Gastroesophageal sphincter (tissue), 4 donors: ENCODE measurements at regions not wholly inside any gene's neighbourhood (a gene's known extent, or its start where the extent isn't known, plus 50 kb on each side); places are given as distances from the start of the nearest gene placed in this dataset.

Experiments
- ATAC-seq: fragments of 150-250 bp; one replicate; pipeline ENCODE4 v1.9.1; 2016; ENCODE audit warnings: mild to moderate bottlenecking, moderate library complexity
- H3K27ac ChIP-seq, 4 donors: fragments of 200-600 bp; sonication (generic) in 3 of 4; 1 replicate in 3 of 4; 2 replicates in 1 of 4; pipeline ENCODE4 v1.5.1; 2016 to 2019
- H3K27me3 ChIP-seq: fragments of 200-600 bp; sonication (generic); one replicate; pipeline ENCODE4 v1.5.1; 2019
- H3K36me3 ChIP-seq, 2 donors: fragments of 200-600 bp; sonication (generic); one replicate each; pipeline ENCODE4 v1.5.1; 2019; ENCODE audit warnings: control low read depth in 1 of 2
- H3K4me1 ChIP-seq, 3 donors: fragments of 200-600 bp; sonication (generic); 1 replicate in 2 of 3; 2 replicates in 1 of 3; pipeline ENCODE4 v1.5.1; 2016 to 2019; ENCODE audit warnings: control low read depth in 2 of 3
- H3K4me3 ChIP-seq, 2 donors: fragments of 200-600 bp; sonication (generic); one replicate each; pipeline ENCODE4 v1.5.1; 2019; ENCODE audit warnings: mild to moderate bottlenecking in 1 of 2, moderate library complexity in 1 of 2
- H3K9me3 ChIP-seq, 3 donors: fragments of 200-600 bp; sonication (generic); one replicate each; pipeline ENCODE4 v1.5.1; 2017 to 2019; ENCODE audit warnings: control low read depth in 2 of 3
- CTCF ChIP-seq, 4 experiments: fragments of 200-600 bp in 2 of 4; fragments of 450-650 bp in 2 of 4; sonication (generic) in 1 of 4; IDR thresholded peaks; one replicate each; pipeline ENCODE4 v1.5.1; 2017 to 2019; ENCODE audit warnings: antibody characterized with exemption in 4 of 4, mild to moderate bottlenecking in 2 of 4, moderate library complexity in 2 of 4
- EP300 ChIP-seq: sonication (generic); formaldehyde crosslinking; IDR thresholded peaks from one replicate; pipeline ENCODE4 v1.6.1; 2017; ENCODE audit warnings: antibody characterized with exemption, mild to moderate bottlenecking
- POLR2A ChIP-seq, 2 donors: fragments of 450-650 bp; IDR thresholded peaks; one replicate each; pipeline ENCODE4 v1.6.1; 2017; ENCODE audit warnings: antibody characterized with exemption in 2 of 2, mild to moderate bottlenecking in 2 of 2, moderate library complexity in 1 of 2
- POLR2AphosphoS5 ChIP-seq: sonication (generic); formaldehyde crosslinking; IDR thresholded peaks from one replicate; pipeline ENCODE4 v1.6.1; 2017; ENCODE audit warnings: antibody characterized with exemption
- WGBS, 2 donors: methylation state at CpG; one replicate each; pipeline ENCODE4 v1.1.5; 2018; ENCODE audit warnings: low coverage in 1 of 2; 5-methylcytosine and 5-hydroxymethylcytosine counted together

GRCh38 chr17:27944546-27945332 is 51.6 kb upstream of the LYRM9 start:
- no peak for ATAC-seq
- no peaks in the 10 kb centered on the region for H3K9me3 ChIP-seq
- 69 to 78% methylated on average over 3 to 7 of the region's 8 CpGs for WGBS, 2 donors
- no peak overlapping the region for H3K4me3 ChIP-seq
- H3K4me1 ChIP-seq: no peaks in the 10 kb centered on the region
- TF ChIP-seq EP300 (no peak), CTCF (IDR thresholded peaks at IDR 0.05) (no peak), POLR2A (IDR thresholded peaks at IDR 0.05) (no peak), POLR2AphosphoS5 (no peak)
- H3K36me3 ChIP-seq: no peaks in the 10 kb centered on the region
- H3K27ac ChIP-seq: no peak overlapping the region
- H3K27me3 ChIP-seq: peaks cover 7% of the 10 kb centered on the region

GRCh38 chr17:27945333-27945616 is 52.1 kb upstream of the LYRM9 start:
- Histone ChIP-seq H3K9me3 (no peaks in the 10 kb centered on the region), H3K4me3 (no peak overlapping the region), H3K27me3 (peaks cover 2% of the 10 kb centered on the region), H3K4me1 (no peaks in the 10 kb centered on the region), H3K36me3 (no peaks in the 10 kb centered on the region), H3K27ac (no peak overlapping the region)
- WGBS, 2 donors: 77 to 80% methylated on average over 5 to 6 of the region's 6 CpGs
- ATAC-seq: no peak
- TF ChIP-seq EP300 (no peak), POLR2AphosphoS5 (no peak), POLR2A (IDR thresholded peaks at IDR 0.05) (no peak)

GRCh38 chr17:27945953-27946352 is 52.8 kb upstream of the LYRM9 start:
- no peak for ATAC-seq
- no peak for TF ChIP-seq POLR2A (IDR thresholded peaks at IDR 0.05)
- TF ChIP-seq EP300: no peak
- no peak for TF ChIP-seq CTCF (IDR thresholded peaks at IDR 0.05)
- TF ChIP-seq POLR2AphosphoS5: no peak
- 77 to 86% methylated on average over 3 to 5 of the region's 5 CpGs for WGBS, 2 donors
- H3K27ac ChIP-seq: no peak overlapping the region
- H3K9me3 ChIP-seq: no peaks in the 10 kb centered on the region
- H3K36me3 ChIP-seq: no peaks in the 10 kb centered on the region
- H3K4me1 ChIP-seq: no peaks in the 10 kb centered on the region
- no peak overlapping the region for H3K4me3 ChIP-seq
- H3K27me3 ChIP-seq: no peaks in the 10 kb centered on the region

GRCh38 chr17:27946513-27946912 is 53.3 kb upstream of the LYRM9 start:
- Histone ChIP-seq H3K4me1 (no peaks in the 10 kb centered on the region), H3K27ac (no peak overlapping the region), H3K36me3 (no peaks in the 10 kb centered on the region), H3K9me3 (no peaks in the 10 kb centered on the region), H3K27me3 (no peaks in the 10 kb centered on the region), H3K4me3 (no peak overlapping the region)
- WGBS, 2 donors: 73 to 79% methylated on average over 2 of the region's 2 CpGs
- TF ChIP-seq POLR2AphosphoS5: no peak
- TF ChIP-seq EP300: no peak
- no peak for TF ChIP-seq CTCF (IDR thresholded peaks at IDR 0.05)
- no peak for TF ChIP-seq POLR2A (IDR thresholded peaks at IDR 0.05)
- ATAC-seq: no peak

- H3K36me3 ChIP-seq: no peaks in the 10 kb centered on the region
- H3K4me3 ChIP-seq: no peak overlapping the region
- H3K4me1 ChIP-seq: no peaks in the 10 kb centered on the region
- no peak for TF ChIP-seq CTCF (IDR thresholded peaks at IDR 0.05)
- no peak for TF ChIP-seq POLR2AphosphoS5
- no peak for TF ChIP-seq POLR2A (IDR thresholded peaks at IDR 0.05)
- TF ChIP-seq EP300: no peak
- H3K27me3 ChIP-seq: peaks cover 4% of the 10 kb centered on the region
- whole genome bisulfite sequencing, 2 donors: 15% methylated on average over 3 of the region's 4 CpGs; no CpG with 5 or more reads in 1 of the 2 donors
- no peak overlapping the region for H3K27ac ChIP-seq
- no peaks in the 10 kb centered on the region for H3K9me3 ChIP-seq
- no peak for ATAC-seq
Measured at GRCh38 chr17:27947005-27947406, 53.8 kb upstream of the LYRM9 start.
